ENCODE measurements at regions not wholly inside any gene's neighbourhood (a gene's known extent, or its start where the extent isn't known, plus 50 kb on each side); places are given as distances from the start of the nearest gene placed in this dataset.

- no peak overlapping the region for H3K4me2 ChIP-seq (ENCODE audit: unreplicated experiment)
- no peaks in the 10 kb centered on the region for H3F3A ChIP-seq (ENCODE audit: insufficient read depth)
- no peaks in the 10 kb centered on the region for H3K9me3 ChIP-seq (ENCODE audit: low read depth)
- no peaks in the 10 kb centered on the region for H3K9me2 ChIP-seq (ENCODE audit: insufficient read depth)
- no peak overlapping the region for H3K27ac ChIP-seq
- H3K9ac ChIP-seq: no peak overlapping the region
- no peaks in the 10 kb centered on the region for H3K36me3 ChIP-seq (ENCODE audit: low read depth)
- no peak overlapping the region for H2AFZ ChIP-seq
- no peaks in the 10 kb centered on the region for H3K4me1 ChIP-seq (ENCODE audit: insufficient read depth)
- H3K27me3 ChIP-seq (replicated peaks; ENCODE audit: insufficient read depth): no peaks in the 10 kb centered on the region
- H3K4me3 ChIP-seq: no peak overlapping the region
- in situ Hi-C loops (cut with MboI): no loop called here
- H4K20me1 ChIP-seq (ENCODE audit: insufficient read depth): no peaks in the 10 kb centered on the region
- TF ChIP-seq EZH2 (IDR thresholded peaks at IDR 0.05; ENCODE audit: insufficient read depth, poor library complexity, severe bottlenecking) (no peak), EZH2phosphoT487 (IDR thresholded peaks at IDR 0.05; ENCODE audit: insufficient read depth, low read depth) (no peak)
- H3K79me2 ChIP-seq (ENCODE audit: insufficient read depth): no peaks in the 10 kb centered on the region
- DNase-seq: no peak
- 84 to 86% methylated on average over 10 to 14 of the region's 14 CpGs for WGBS, 2 experiments (ENCODE audit: low coverage in 1 of 2, low lambda C conversion rate in 2 of 2, missing lambda C conversion rate in 2 of 2)
Measured at GRCh38 chr20:40470445-40471260, 218.4 kb downstream of the MAFB start.

GRCh38 chr20:40468759-40469158, 220.3 kb downstream of the MAFB start:
- WGBS, 2 experiments (ENCODE audit: low coverage in 1 of 2, low lambda C conversion rate in 2 of 2, missing lambda C conversion rate in 2 of 2): 96 to 97% methylated on average over 3 of the region's 3 CpGs

GRCh38 chr20:40467703-40468411, 221.2 kb downstream of the MAFB start:
- TF ChIP-seq EZH2 (IDR thresholded peaks at IDR 0.05; ENCODE audit: insufficient read depth, poor library complexity, severe bottlenecking) (no peak), EZH2phosphoT487 (IDR thresholded peaks at IDR 0.05; ENCODE audit: insufficient read depth, low read depth) (no peak)
- Histone ChIP-seq H3K79me2 (ENCODE audit: insufficient read depth) (no peaks in the 10 kb centered on the region), H3K9me3 (ENCODE audit: low read depth) (no peaks in the 10 kb centered on the region), H3K9ac (no peak overlapping the region), H4K20me1 (ENCODE audit: insufficient read depth) (no peaks in the 10 kb centered on the region), H3K4me3 (no peak overlapping the region), H3K27me3 (replicated peaks; ENCODE audit: insufficient read depth) (no peaks in the 10 kb centered on the region), H3K36me3 (ENCODE audit: low read depth) (no peaks in the 10 kb centered on the region), H3K27ac (no peak overlapping the region), H2AFZ (no peak overlapping the region), H3F3A (ENCODE audit: insufficient read depth) (no peaks in the 10 kb centered on the region), H3K9me2 (ENCODE audit: insufficient read depth) (no peaks in the 10 kb centered on the region), H3K4me1 (ENCODE audit: insufficient read depth) (no peaks in the 10 kb centered on the region), H3K4me2 (ENCODE audit: unreplicated experiment) (no peak overlapping the region)
- 92% methylated on average over 8 of the region's 8 CpGs for WGBS, 2 experiments (ENCODE audit: low coverage in 1 of 2, low lambda C conversion rate in 2 of 2, missing lambda C conversion rate in 2 of 2)
- in situ Hi-C loops (cut with MboI): no loop called here
- no peak for DNase-seq

More at GRCh38 chr20:40468759-40469158, 220.3 kb downstream of the MAFB start:
- no peaks in the 10 kb centered on the region for H3K4me1 ChIP-seq (ENCODE audit: insufficient read depth)
- H3K27ac ChIP-seq: no peak overlapping the region
- no peaks in the 10 kb centered on the region for H3K27me3 ChIP-seq (replicated peaks; ENCODE audit: insufficient read depth)
- in situ Hi-C loops (cut with MboI): no loop called here
- H3K36me3 ChIP-seq (ENCODE audit: low read depth): no peaks in the 10 kb centered on the region
- no peaks in the 10 kb centered on the region for H4K20me1 ChIP-seq (ENCODE audit: insufficient read depth)
- H3K9me3 ChIP-seq (ENCODE audit: low read depth): no peaks in the 10 kb centered on the region
- no peaks in the 10 kb centered on the region for H3K9me2 ChIP-seq (ENCODE audit: insufficient read depth)
- H2AFZ ChIP-seq: no peak overlapping the region
- DNase-seq: no peak
- H3F3A ChIP-seq (ENCODE audit: insufficient read depth): no peaks in the 10 kb centered on the region
- no peak overlapping the region for H3K4me2 ChIP-seq (ENCODE audit: unreplicated experiment)
- H3K79me2 ChIP-seq (ENCODE audit: insufficient read depth): no peaks in the 10 kb centered on the region
- H3K9ac ChIP-seq: no peak overlapping the region
- no peak for TF ChIP-seq EZH2 (IDR thresholded peaks at IDR 0.05; ENCODE audit: insufficient read depth, poor library complexity, severe bottlenecking)
- no peak for TF ChIP-seq EZH2phosphoT487 (IDR thresholded peaks at IDR 0.05; ENCODE audit: insufficient read depth, low read depth)
- no peak overlapping the region for H3K4me3 ChIP-seq

GRCh38 chr20:40467067-40467466, 222.0 kb downstream of the MAFB start:
- Histone ChIP-seq H3K4me3 (no peak overlapping the region), H3K27me3 (replicated peaks; ENCODE audit: insufficient read depth) (no peaks in the 10 kb centered on the region), H4K20me1 (ENCODE audit: insufficient read depth) (no peaks in the 10 kb centered on the region), H3K27ac (no peak overlapping the region), H3K4me2 (ENCODE audit: unreplicated experiment) (no peak overlapping the region), H3K36me3 (ENCODE audit: low read depth) (no peaks in the 10 kb centered on the region), H3K9ac (no peak overlapping the region), H2AFZ (no peak overlapping the region), H3K9me3 (ENCODE audit: low read depth) (no peaks in the 10 kb centered on the region), H3K4me1 (ENCODE audit: insufficient read depth) (no peaks in the 10 kb centered on the region), H3F3A (ENCODE audit: insufficient read depth) (no peaks in the 10 kb centered on the region), H3K9me2 (ENCODE audit: insufficient read depth) (no peaks in the 10 kb centered on the region), H3K79me2 (ENCODE audit: insufficient read depth) (no peaks in the 10 kb centered on the region)
- in situ Hi-C loops (cut with MboI): no loop called here
- no peak for DNase-seq
- WGBS, 2 experiments (ENCODE audit: low coverage in 1 of 2, low lambda C conversion rate in 2 of 2, missing lambda C conversion rate in 2 of 2): 57 to 66% methylated on average over 3 of the region's 3 CpGs
- TF ChIP-seq EZH2 (IDR thresholded peaks at IDR 0.05; ENCODE audit: insufficient read depth, poor library complexity, severe bottlenecking) (no peak), EZH2phosphoT487 (IDR thresholded peaks at IDR 0.05; ENCODE audit: insufficient read depth, low read depth) (no peak)
